ENCODE measurements at regions not wholly inside any gene's neighbourhood (a gene's known extent, or its start where the extent isn't known, plus 50 kb on each side); places are given as distances from the start of the nearest gene placed in this dataset.

DNA sequence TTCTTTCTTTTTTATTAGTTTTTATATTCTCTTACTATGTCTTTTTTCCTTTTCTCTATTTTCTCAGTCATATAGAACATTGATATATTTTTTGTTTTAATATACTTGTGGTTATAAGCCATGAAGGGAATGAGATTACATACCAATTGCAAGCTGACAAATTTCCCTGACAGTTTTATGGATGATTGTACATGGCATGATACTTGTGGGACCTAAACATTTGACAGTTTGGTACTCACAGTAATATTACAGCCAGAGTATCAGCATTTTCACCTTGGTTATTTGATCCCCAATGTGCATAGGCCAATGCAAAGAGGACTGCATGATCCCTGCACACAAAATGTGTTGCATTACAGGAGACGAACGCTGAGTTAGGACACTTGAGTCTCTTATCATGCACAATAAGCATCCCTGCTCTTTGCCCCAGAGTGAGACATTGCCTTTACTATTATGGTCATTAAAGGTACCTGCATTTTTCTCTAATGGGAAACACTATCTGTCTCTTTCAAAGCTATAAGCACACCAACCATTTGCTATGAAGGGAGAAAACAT, 713.4 kb upstream of the PCDH20 start:
- Histone ChIP-seq H3K79me2 (ENCODE audit: insufficient read depth, low read length) (no peaks in the 10 kb centered on the region), H3K4me3 (ENCODE audit: low read length, poor library complexity, severe bottlenecking) (no peak overlapping the region), H2AFZ (ENCODE audit: low read length) (no peak overlapping the region), H4K20me1 (ENCODE audit: insufficient read depth, low read length, poor library complexity, severe bottlenecking) (no peaks in the 10 kb centered on the region), H3K9ac (ENCODE audit: low read depth, low read length, poor library complexity, severe bottlenecking) (no peak overlapping the region), H3K36me3 (ENCODE audit: insufficient read depth, low read length) (no peaks in the 10 kb centered on the region), H3K4me2 (ENCODE audit: low read depth, low read length, poor library complexity, severe bottlenecking) (no peak overlapping the region), H3F3A (ENCODE audit: low read depth) (no peaks in the 10 kb centered on the region), H3K27me3 (ENCODE audit: insufficient read depth, low read length, poor library complexity, severe bottlenecking) (no peaks in the 10 kb centered on the region), H3K9me3 (ENCODE audit: insufficient read depth, low read depth, low read length) (no peaks in the 10 kb centered on the region), H3K9me2 (replicated peaks; ENCODE audit: low read depth, low read length) (no peaks in the 10 kb centered on the region), H3K4me1 (ENCODE audit: insufficient read depth, low read length, poor library complexity, severe bottlenecking) (no peaks in the 10 kb centered on the region)
- TF ChIP-seq EZH2phosphoT487 (IDR thresholded peaks at IDR 0.05; ENCODE audit: borderline replicate concordance), result no peak
- TF ChIP-seq, protein P1, sequence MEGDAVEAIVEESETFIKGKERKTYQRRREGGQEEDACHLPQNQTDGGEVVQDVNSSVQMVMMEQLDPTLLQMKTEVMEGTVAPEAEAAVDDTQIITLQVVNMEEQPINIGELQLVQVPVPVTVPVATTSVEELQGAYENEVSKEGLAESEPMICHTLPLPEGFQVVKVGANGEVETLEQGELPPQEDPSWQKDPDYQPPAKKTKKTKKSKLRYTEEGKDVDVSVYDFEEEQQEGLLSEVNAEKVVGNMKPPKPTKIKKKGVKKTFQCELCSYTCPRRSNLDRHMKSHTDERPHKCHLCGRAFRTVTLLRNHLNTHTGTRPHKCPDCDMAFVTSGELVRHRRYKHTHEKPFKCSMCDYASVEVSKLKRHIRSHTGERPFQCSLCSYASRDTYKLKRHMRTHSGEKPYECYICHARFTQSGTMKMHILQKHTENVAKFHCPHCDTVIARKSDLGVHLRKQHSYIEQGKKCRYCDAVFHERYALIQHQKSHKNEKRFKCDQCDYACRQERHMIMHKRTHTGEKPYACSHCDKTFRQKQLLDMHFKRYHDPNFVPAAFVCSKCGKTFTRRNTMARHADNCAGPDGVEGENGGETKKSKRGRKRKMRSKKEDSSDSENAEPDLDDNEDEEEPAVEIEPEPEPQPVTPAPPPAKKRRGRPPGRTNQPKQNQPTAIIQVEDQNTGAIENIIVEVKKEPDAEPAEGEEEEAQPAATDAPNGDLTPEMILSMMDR (conservative IDR thresholded peaks at IDR 0.05; ENCODE audit: low read length), result no peak

DNA sequence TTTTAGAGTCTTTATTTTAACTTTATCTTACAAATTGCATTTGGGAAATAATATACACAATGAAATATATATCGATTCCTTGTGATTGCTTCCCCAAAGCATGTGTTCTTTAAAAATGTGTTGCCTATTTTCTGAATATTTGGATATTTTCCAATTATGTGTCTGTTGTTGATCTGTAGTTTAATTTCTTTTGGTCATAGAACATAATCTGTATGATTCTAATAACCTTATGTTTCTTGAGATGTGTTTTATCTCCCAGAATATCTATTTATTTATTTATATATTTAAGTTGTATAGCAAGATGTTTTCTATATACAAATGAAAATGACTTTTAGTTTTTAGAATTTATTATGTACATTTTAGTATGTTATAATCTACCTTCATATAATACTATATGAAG, 710.8 kb upstream of the PCDH20 start:
- Histone ChIP-seq H3K9me3 (ENCODE audit: insufficient read depth, low read depth, low read length) (no peaks in the 10 kb centered on the region), H3K9ac (ENCODE audit: low read depth, low read length, poor library complexity, severe bottlenecking) (no peak overlapping the region), H3K4me2 (ENCODE audit: low read depth, low read length, poor library complexity, severe bottlenecking) (no peak overlapping the region), H3K79me2 (ENCODE audit: insufficient read depth, low read length) (no peaks in the 10 kb centered on the region), H3K4me3 (ENCODE audit: low read length, poor library complexity, severe bottlenecking) (no peak overlapping the region), H3K36me3 (ENCODE audit: insufficient read depth, low read length) (no peaks in the 10 kb centered on the region), H3K4me1 (ENCODE audit: insufficient read depth, low read length, poor library complexity, severe bottlenecking) (no peaks in the 10 kb centered on the region), H2AFZ (ENCODE audit: low read length) (no peak overlapping the region), H3F3A (ENCODE audit: low read depth) (no peaks in the 10 kb centered on the region), H3K27me3 (ENCODE audit: insufficient read depth, low read length, poor library complexity, severe bottlenecking) (no peaks in the 10 kb centered on the region), H3K9me2 (replicated peaks; ENCODE audit: low read depth, low read length) (no peaks in the 10 kb centered on the region), H4K20me1 (ENCODE audit: insufficient read depth, low read length, poor library complexity, severe bottlenecking) (no peaks in the 10 kb centered on the region)
- TF ChIP-seq, protein P1 (conservative IDR thresholded peaks at IDR 0.05; ENCODE audit: low read length), result no peak
- no peak for TF ChIP-seq EZH2phosphoT487 (IDR thresholded peaks at IDR 0.05; ENCODE audit: borderline replicate concordance)

DNA sequence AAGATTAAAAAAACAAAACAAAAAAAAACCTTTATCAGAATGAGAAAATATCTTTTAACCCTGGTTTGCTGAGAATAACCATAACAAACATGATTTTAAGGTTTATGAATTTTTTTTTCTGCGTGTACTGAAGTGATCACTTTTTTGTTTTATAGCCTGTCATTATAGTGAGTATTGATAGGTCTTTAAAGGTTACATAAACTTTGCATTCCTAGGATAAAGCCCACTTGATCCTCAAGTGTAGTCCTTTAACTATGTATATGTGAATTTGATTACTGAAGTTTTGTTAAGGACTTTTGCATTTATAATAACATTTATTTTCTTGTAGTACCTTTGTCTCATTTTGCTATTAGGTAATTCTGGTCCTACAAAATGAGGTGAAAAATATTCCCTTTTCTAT, 709.8 kb upstream of the PCDH20 start:
- Histone ChIP-seq H3K4me2 (ENCODE audit: low read depth, low read length, poor library complexity, severe bottlenecking) (no peak overlapping the region), H2AFZ (ENCODE audit: low read length) (no peak overlapping the region), H4K20me1 (ENCODE audit: insufficient read depth, low read length, poor library complexity, severe bottlenecking) (no peaks in the 10 kb centered on the region), H3K79me2 (ENCODE audit: insufficient read depth, low read length) (no peaks in the 10 kb centered on the region), H3K36me3 (ENCODE audit: insufficient read depth, low read length) (no peaks in the 10 kb centered on the region), H3K4me1 (ENCODE audit: insufficient read depth, low read length, poor library complexity, severe bottlenecking) (no peaks in the 10 kb centered on the region), H3K9me2 (replicated peaks; ENCODE audit: low read depth, low read length) (no peaks in the 10 kb centered on the region), H3K27me3 (ENCODE audit: insufficient read depth, low read length, poor library complexity, severe bottlenecking) (no peaks in the 10 kb centered on the region), H3K9me3 (ENCODE audit: insufficient read depth, low read depth, low read length) (no peaks in the 10 kb centered on the region), H3F3A (ENCODE audit: low read depth) (no peaks in the 10 kb centered on the region), H3K4me3 (ENCODE audit: low read length, poor library complexity, severe bottlenecking) (no peak overlapping the region), H3K9ac (ENCODE audit: low read depth, low read length, poor library complexity, severe bottlenecking) (no peak overlapping the region)
- TF ChIP-seq EZH2phosphoT487 (IDR thresholded peaks at IDR 0.05; ENCODE audit: borderline replicate concordance), result no peak
- TF ChIP-seq, protein P1 (conservative IDR thresholded peaks at IDR 0.05; ENCODE audit: low read length), result no peak

Data from Loucy (cell line).